MCF 10A (cell line): ENCODE measurements at regions not wholly inside any gene's neighbourhood (a gene's known extent, or its start where the extent isn't known, plus 50 kb on each side); places are given as distances from the start of the nearest gene placed in this dataset.

Experiments
- BruUV-seq: library from RNA; stranded (reverse); fragments of 400-500 nt; replicated peaks from 2 replicates; lab custom pipeline; 2021; lab: Mats Ljungman, UMichigan
- CTCF ChIA-PET: fragments of 300-600 bp; sonication (Branson Sonifier 250); formaldehyde crosslinking; extraction: SDS; loops from one replicate; lab custom pipeline; 2021; ENCODE audit warnings: antibody characterized with exemption, inconsistent platforms; lab: Yijun Ruan, JAX
- POLR2A ChIA-PET: fragments of 300-600, 350-650 bp; sonication (Branson Sonifier 250); formaldehyde crosslinking; extraction: SDS; loops from one replicate; lab custom pipeline; 2020; ENCODE audit warnings: antibody characterized with exemption, inconsistent platforms; lab: Yijun Ruan, JAX
- DNase-seq: peaks from one replicate; pipeline ENCODE4 v3.0.0-alpha.2; 2018; ENCODE audit not compliant: unreplicated experiment
- H3K27ac Mint-ChIP-seq: one replicate; pipeline ENCODE4 v1.8.0; 2022; ENCODE audit warnings: mild to moderate bottlenecking, low read depth, mixed read lengths; ENCODE audit not compliant: unreplicated experiment
- H3K27me3 Mint-ChIP-seq: one replicate; pipeline ENCODE4 v1.8.0; 2022; ENCODE audit warnings: mixed read lengths; ENCODE audit not compliant: insufficient read depth, unreplicated experiment
- H3K36me3 Mint-ChIP-seq: one replicate; pipeline ENCODE4 v1.8.0; 2022; ENCODE audit warnings: mild to moderate bottlenecking, moderate library complexity, mixed read lengths; ENCODE audit not compliant: insufficient read depth, unreplicated experiment
- H3K4me1 Mint-ChIP-seq: one replicate; pipeline ENCODE4 v1.8.0; 2022; ENCODE audit warnings: mixed read lengths; ENCODE audit not compliant: insufficient read depth, unreplicated experiment
- H3K4me3 Mint-ChIP-seq: one replicate; pipeline ENCODE4 v1.8.0; 2022; ENCODE audit warnings: mild to moderate bottlenecking, moderate library complexity, mixed read lengths; ENCODE audit not compliant: unreplicated experiment
- H3K9me3 Mint-ChIP-seq: one replicate; pipeline ENCODE4 v1.8.0; 2022; ENCODE audit warnings: mixed read lengths; ENCODE audit not compliant: unreplicated experiment
- intact Hi-C: fragments of 100-400 bp; cut with micrococcal nuclease; formaldehyde crosslinking; loops from 2 replicates; pipeline ENCODE4 v1.14.1; 2022
- TF ChIP-seq, protein P1 (sequence below): fragments of 200-600 bp; IDR thresholded peaks from one replicate; pipeline ENCODE4 v1.8.0; 2022; ENCODE audit warnings: antibody characterized with exemption, mild to moderate bottlenecking; ENCODE audit not compliant: unreplicated experiment

DNA sequence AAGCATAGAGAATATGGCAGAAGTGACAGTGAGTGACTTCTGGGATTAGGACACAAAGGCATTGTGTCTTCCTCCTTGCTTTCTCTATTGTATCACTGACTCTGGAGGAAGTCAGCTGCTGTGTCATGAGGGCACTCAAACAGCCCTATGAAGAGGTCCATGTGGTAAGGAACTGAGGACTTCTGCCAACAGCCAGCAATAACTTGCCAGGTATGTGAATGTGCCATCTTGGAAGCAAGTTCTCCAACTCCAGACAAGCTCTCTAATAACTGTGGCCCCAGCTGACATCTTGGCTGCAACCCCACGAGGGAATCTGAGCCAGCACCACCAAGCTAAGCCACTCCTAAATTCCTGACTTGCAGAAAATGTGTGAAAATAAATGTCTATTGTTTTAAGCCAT, 83.6 kb upstream of the ZBED5 start:
- ChIA-PET CTCF (interaction anchor here (0.6 to 1.3 kb wide), 5 partner anchors 80 to 846 kb away, joined by 3 to 7 read pairs (median 3); no protein-coding TSS in a partner anchor), POLR2A (interaction anchor here (0.6 to 1.5 kb wide), 3 partner anchors 10 to 18 kb away, joined by 3 to 4 read pairs (median 4); no protein-coding TSS in a partner anchor)
- H3K27ac Mint-ChIP-seq: no peak overlapping the region
- no TSS peak for BruUV-seq
- no peak for DNase-seq
- TF ChIP-seq, protein P1, sequence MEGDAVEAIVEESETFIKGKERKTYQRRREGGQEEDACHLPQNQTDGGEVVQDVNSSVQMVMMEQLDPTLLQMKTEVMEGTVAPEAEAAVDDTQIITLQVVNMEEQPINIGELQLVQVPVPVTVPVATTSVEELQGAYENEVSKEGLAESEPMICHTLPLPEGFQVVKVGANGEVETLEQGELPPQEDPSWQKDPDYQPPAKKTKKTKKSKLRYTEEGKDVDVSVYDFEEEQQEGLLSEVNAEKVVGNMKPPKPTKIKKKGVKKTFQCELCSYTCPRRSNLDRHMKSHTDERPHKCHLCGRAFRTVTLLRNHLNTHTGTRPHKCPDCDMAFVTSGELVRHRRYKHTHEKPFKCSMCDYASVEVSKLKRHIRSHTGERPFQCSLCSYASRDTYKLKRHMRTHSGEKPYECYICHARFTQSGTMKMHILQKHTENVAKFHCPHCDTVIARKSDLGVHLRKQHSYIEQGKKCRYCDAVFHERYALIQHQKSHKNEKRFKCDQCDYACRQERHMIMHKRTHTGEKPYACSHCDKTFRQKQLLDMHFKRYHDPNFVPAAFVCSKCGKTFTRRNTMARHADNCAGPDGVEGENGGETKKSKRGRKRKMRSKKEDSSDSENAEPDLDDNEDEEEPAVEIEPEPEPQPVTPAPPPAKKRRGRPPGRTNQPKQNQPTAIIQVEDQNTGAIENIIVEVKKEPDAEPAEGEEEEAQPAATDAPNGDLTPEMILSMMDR: no peak
- H3K27me3 Mint-ChIP-seq: no peaks in the 10 kb centered on the region
- H3K4me3 Mint-ChIP-seq: no peak overlapping the region
- intact Hi-C loops: loop anchor here (10.0 kb wide), 1 partner anchor 323 kb away; no protein-coding TSS in a partner anchor
- peaks cover 6% of the 10 kb centered on the region for H3K4me1 Mint-ChIP-seq
- no peaks in the 10 kb centered on the region for H3K9me3 Mint-ChIP-seq
- H3K36me3 Mint-ChIP-seq: no peaks in the 10 kb centered on the region

DNA sequence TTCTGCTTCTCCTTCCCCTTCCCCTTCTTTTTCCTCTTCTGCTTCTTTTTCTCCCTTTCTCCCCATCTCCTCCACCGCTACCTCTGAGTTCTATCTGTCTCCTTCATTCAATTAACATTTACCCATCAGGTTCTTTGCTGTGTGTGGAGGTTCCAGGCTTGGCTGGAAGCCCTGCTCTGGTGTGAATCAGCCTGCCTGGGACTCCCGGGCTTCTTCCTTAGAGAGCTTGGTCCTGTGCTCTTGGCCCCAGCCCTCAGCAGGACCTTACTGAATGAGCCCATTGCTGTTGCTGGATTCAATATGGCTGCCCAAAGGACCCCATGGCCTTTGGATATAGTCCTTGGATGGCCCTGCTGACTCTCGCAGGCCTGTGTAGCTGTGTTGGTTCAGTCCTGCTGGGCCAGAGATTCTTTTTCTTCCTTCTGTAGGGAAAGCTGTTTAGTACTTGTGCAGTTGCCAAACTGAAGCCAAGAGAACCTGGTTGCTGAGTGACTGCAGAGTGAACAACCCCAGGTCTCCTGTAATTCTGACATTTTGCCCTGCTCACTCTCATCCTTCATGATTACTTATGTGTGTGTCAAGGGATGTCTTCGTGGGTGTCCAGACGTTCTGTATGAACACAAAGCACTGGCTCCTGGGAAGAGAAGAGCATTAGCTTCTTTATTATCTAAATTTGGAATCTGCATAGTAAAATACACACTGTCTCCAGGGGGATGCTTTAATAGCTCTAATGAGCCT, 81.0 kb upstream of the ZBED5 start:
- no peak overlapping the region for H3K4me3 Mint-ChIP-seq
- ChIA-PET POLR2A (no interaction called here), CTCF (interaction anchor here (0.6 to 1.8 kb wide), 4 partner anchors 17 to 1862 kb away, joined by 3 to 9 read pairs (median 4); no protein-coding TSS in a partner anchor)
- TF ChIP-seq, protein P1: no peak
- H3K9me3 Mint-ChIP-seq: no peaks in the 10 kb centered on the region
- no peak overlapping the region for H3K27ac Mint-ChIP-seq
- intact Hi-C loops: no loop called here
- DNase-seq: no peak
- no peaks in the 10 kb centered on the region for H3K27me3 Mint-ChIP-seq
- H3K4me1 Mint-ChIP-seq: peaks cover 15% of the 10 kb centered on the region
- no TSS peak for BruUV-seq
- no peaks in the 10 kb centered on the region for H3K36me3 Mint-ChIP-seq

DNA sequence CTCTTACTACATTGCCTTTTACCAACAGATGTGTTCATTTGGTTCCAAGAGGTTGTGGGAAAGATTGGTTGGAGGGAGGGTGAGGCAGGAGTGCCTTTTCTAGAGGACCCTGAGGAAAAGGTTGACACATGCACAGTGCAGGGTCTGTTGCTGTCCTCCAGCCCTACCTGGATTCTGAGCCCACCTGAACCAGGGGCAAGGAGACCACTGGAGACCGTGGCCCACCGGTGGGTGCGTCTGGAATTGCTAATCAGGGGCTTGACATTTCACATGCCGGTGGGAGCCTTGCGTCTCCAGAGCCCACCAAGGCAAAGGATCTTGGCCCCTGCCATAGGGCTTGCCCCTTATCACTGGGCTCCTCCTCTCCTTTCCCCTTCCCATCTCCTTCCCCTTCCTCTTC, 80.4 kb upstream of the ZBED5 start:
- intact Hi-C loops: no loop called here

DNA sequence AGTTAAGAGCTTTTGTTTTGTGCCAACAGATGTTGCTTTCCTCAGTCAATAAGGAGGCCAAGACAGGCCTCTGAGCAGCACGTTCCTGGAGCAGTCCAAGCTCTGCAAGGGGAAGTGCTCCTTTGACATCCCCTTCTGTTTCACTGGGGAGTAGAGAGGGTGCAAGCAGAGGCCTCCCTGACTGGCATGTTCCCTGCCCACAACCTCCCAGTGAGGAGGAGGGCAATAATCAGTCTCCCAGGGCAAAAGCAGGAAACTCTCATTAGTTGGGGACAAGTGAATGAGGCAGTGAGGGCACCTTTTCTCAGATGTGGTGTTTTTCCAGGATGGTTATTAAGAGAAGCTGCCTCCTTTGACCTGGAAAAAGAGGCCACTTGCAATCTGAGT, 79.5 kb upstream of the ZBED5 start:
- no peak overlapping the region for H3K4me3 Mint-ChIP-seq
- CTCF ChIA-PET: interaction anchor here (0.6 to 5.1 kb wide), 5 partner anchors 12 to 850 kb away, joined by 3 to 58 read pairs (median 4); no protein-coding TSS in a partner anchor
- H3K9me3 Mint-ChIP-seq: no peaks in the 10 kb centered on the region
- H3K27ac Mint-ChIP-seq: no peak overlapping the region
- TF ChIP-seq, protein P1: no peak
- BruUV-seq: no TSS peak
- POLR2A ChIA-PET: interaction anchor here (0.7 kb wide), 1 partner anchor 1821 kb away, joined by 4 read pairs; no protein-coding TSS in a partner anchor
- peaks cover 15% of the 10 kb centered on the region for H3K4me1 Mint-ChIP-seq
- intact Hi-C loops: no loop called here
- no peak for DNase-seq
- no peaks in the 10 kb centered on the region for H3K27me3 Mint-ChIP-seq
- no peaks in the 10 kb centered on the region for H3K36me3 Mint-ChIP-seq

More for the DNA sequence above, 80.4 kb upstream of the ZBED5 start:
- Mint-ChIP-seq H3K36me3 (no peaks in the 10 kb centered on the region), H3K4me3 (no peak overlapping the region), H3K9me3 (no peaks in the 10 kb centered on the region), H3K4me1 (peaks cover 20% of the 10 kb centered on the region), H3K27ac (no peak overlapping the region), H3K27me3 (no peaks in the 10 kb centered on the region)
- TF ChIP-seq, protein P1: no peak
- no TSS peak for BruUV-seq
- POLR2A ChIA-PET: no interaction called here
- DNase-seq: no peak
- CTCF ChIA-PET: interaction anchor here (0.6 to 1.8 kb wide), 6 partner anchors 12 to 1862 kb away, joined by 3 to 9 read pairs (median 4); no protein-coding TSS in a partner anchor
